ENCODE measurements at regions not wholly inside any gene's neighbourhood (a gene's known extent, or its start where the extent isn't known, plus 50 kb on each side); places are given as distances from the start of the nearest gene placed in this dataset.

- DNase-seq: no peak
Measured at GRCh38 chr6:87935196-87935595, 112.4 kb upstream of the SPACA1 start.

- no peak for DNase-seq
Measured at GRCh38 chr6:87932361-87932760, 115.3 kb upstream of the SPACA1 start.

- DNase-seq: peak; percentile 55
Measured at GRCh38 chr6:87929843-87930288, 117.8 kb upstream of the SPACA1 start.

GRCh38 chr6:87926687-87927086 is 121.0 kb upstream of the SPACA1 start:
- DNase-seq: no peak

- DNase-seq: no peak
Measured at GRCh38 chr6:87926072-87926471, 121.6 kb upstream of the SPACA1 start.

- no peak for DNase-seq
Measured at GRCh38 chr6:87925373-87926060, 122.1 kb upstream of the SPACA1 start.

GRCh38 chr6:87923389-87924050 is 124.1 kb upstream of the SPACA1 start:
- DNase-seq: no peak

- DNase-seq: no peak
Measured at GRCh38 chr6:87922947-87923330, 124.7 kb upstream of the SPACA1 start.

- no peak for DNase-seq
Measured at GRCh38 chr6:87922196-87922946, 125.3 kb upstream of the SPACA1 start.

- DNase-seq: no peak
Measured at GRCh38 chr6:87921034-87921433, 126.6 kb upstream of the SPACA1 start.

- no peak for DNase-seq
Measured at GRCh38 chr6:87920245-87920644, 127.4 kb upstream of the SPACA1 start.

- no peak for DNase-seq
Measured at GRCh38 chr6:87919416-87919815, 128.2 kb upstream of the SPACA1 start.

- DNase-seq: no peak
Measured at GRCh38 chr6:87919001-87919400, 128.6 kb upstream of the SPACA1 start.

GRCh38 chr6:87918461-87918941 is 129.1 kb upstream of the SPACA1 start:
- DNase-seq: no peak

GRCh38 chr6:87917886-87918285 is 129.8 kb upstream of the SPACA1 start:
- DNase-seq: no peak

- DNase-seq: no peak
Measured at GRCh38 chr6:87916446-87916845, 131.2 kb upstream of the SPACA1 start.

GRCh38 chr6:87914637-87915395 is 132.8 kb upstream of the SPACA1 start:
- DNase-seq: no peak

GRCh38 chr6:87913974-87914373 is 133.7 kb upstream of the SPACA1 start:
- no peak for DNase-seq

GRCh38 chr6:87912102-87912501 is 135.5 kb upstream of the SPACA1 start:
- no peak for DNase-seq

- no peak for DNase-seq
Measured at GRCh38 chr6:87909849-87910248, 137.8 kb upstream of the SPACA1 start.

GRCh38 chr6:87908978-87909811 is 138.4 kb upstream of the SPACA1 start:
- no peak for DNase-seq

GRCh38 chr6:87907521-87907920 is 140.1 kb upstream of the SPACA1 start:
- DNase-seq: no peak
